ENCODE measurements at regions not wholly inside any gene's neighbourhood (a gene's known extent, or its start where the extent isn't known, plus 50 kb on each side); places are given as distances from the start of the nearest gene placed in this dataset.

- Histone ChIP-seq H3K4me2 (peak overlapping the region; percentile 61), H3K27ac (no peak overlapping the region), H3K4me1 (0 out of 3 replicates have a peak, but pooled peaks cover 6% of the 10 kb centered on the region), H3K4me3 (0 out of 3 replicates have a peak overlapping the region, but pooled peaks have one; percentile 15), H3K9me3 (no peaks in the 10 kb centered on the region)
- POLR2A ChIA-PET: no interaction called here
- WGBS (ENCODE audit: missing lambda C conversion rate): 71% methylated on average over 12 of the region's 12 CpGs
- FAIRE-seq (no peak), DNase-seq (ENCODE audit: low read depth in 1 of 2, low spot score in 1 of 2) (no peak), ATAC-seq (0 out of 6 replicates have a peak, but pooled peaks of 1 of the 2 experiments have one; percentile 23)
- CTCF ChIA-PET: no interaction called here
- TF ChIP-seq MAZ (IDR thresholded peaks at IDR 0.05; ENCODE audit: borderline replicate concordance, low read depth, low read length): no peak
Measured at GRCh38 chr10:7484456-7485243, 73.8 kb upstream of the SFMBT2 start.

GRCh38 chr10:7483848-7484247, 73.0 kb upstream of the SFMBT2 start:
- Histone ChIP-seq H3K27ac (no peak overlapping the region), H3K4me2 (no peak overlapping the region), H3K4me3 (no peak overlapping the region), H3K4me1 (0 out of 3 replicates have a peak, but pooled peaks cover 4% of the 10 kb centered on the region), H3K9me3 (no peaks in the 10 kb centered on the region)
- WGBS (ENCODE audit: missing lambda C conversion rate): 67% methylated on average over 9 of the region's 9 CpGs
- ChIA-PET CTCF (no interaction called here), POLR2A (no interaction called here)
- FAIRE-seq: no peak
- TF ChIP-seq JUNB (IDR thresholded peaks at IDR 0.05): no peak
- no peak for TF ChIP-seq CEBPB (IDR thresholded peaks at IDR 0.05)
- no peak for TF ChIP-seq MAFK (IDR thresholded peaks at IDR 0.05; ENCODE audit: partially characterized antibody)
- TF ChIP-seq HDAC2 (IDR thresholded peaks at IDR 0.05): no peak
- TF ChIP-seq ZSCAN20 (CRISPR knock-in tag; IDR thresholded peaks at IDR 0.05): no peak
- TF ChIP-seq EHMT2 (IDR thresholded peaks at IDR 0.05; ENCODE audit: low read depth): no peak
- TF ChIP-seq MAX (IDR thresholded peaks at IDR 0.05): no peak
- no peak for ATAC-seq
- no peak for DNase-seq (ENCODE audit: low read depth in 1 of 2, low spot score in 1 of 2)

DNA sequence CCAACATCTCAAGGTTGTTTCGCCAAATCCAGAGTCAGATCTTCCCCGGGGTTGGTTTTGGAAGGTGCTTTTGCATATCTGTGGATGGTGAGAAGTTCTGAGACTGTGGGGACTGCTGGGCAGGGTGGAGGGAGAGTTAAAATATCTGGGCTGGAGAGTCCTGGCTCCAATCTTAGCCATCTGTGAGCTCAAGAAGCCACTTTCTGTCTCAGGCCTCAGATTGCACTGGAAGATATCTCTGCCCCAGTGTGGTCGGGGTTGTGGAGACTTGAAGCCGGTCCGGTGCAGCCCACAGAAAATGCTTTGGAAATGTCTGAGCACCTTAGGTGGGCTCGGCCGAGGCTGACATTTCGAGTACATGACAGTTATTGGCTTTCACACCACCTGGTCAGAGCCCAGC, 72.2 kb upstream of the SFMBT2 start:
- no peak for DNase-seq (ENCODE audit: low read depth in 1 of 2, low spot score in 1 of 2)
- Histone ChIP-seq H3K9me3 (no peaks in the 10 kb centered on the region), H3K4me1 (no peaks in the 10 kb centered on the region), H3K4me2 (no peak overlapping the region), H3K27ac (no peak overlapping the region), H3K4me3 (no peak overlapping the region)
- POLR2A ChIA-PET: no interaction called here
- 76% methylated on average over 8 of the region's 8 CpGs for WGBS (ENCODE audit: missing lambda C conversion rate)
- no peak for FAIRE-seq
- TF ChIP-seq ZC3H11A (IDR thresholded peaks at IDR 0.05) (no peak), SREBF2 (IDR thresholded peaks at IDR 0.05) (no peak), NFE2L2 (conservative IDR thresholded peaks at IDR 0.05; ENCODE audit: low read length) (no peak), FOSL2 (IDR thresholded peaks at IDR 0.05) (no peak), FOSL2 (CRISPR knock-in tag; IDR thresholded peaks at IDR 0.05) (no peak), MAZ (IDR thresholded peaks at IDR 0.05; ENCODE audit: borderline replicate concordance, low read depth, low read length) (no peak), RAD21 (conservative IDR thresholded peaks at IDR 0.05 in 1 of 2, IDR thresholded peaks at IDR 0.05 in 1 of 2) (no peak), RFX5 (IDR thresholded peaks at IDR 0.05) (no peak), CBX2 (IDR thresholded peaks at IDR 0.05; ENCODE audit: borderline replicate concordance, low read depth) (no peak), MAFK (IDR thresholded peaks at IDR 0.05; ENCODE audit: partially characterized antibody) (no peak), BHLHE40 (IDR thresholded peaks at IDR 0.05; ENCODE audit: low read depth, low read length) (no peak), FOXS1 (CRISPR knock-in tag; IDR thresholded peaks at IDR 0.05) (no peak)
- ATAC-seq: no peak
- CTCF ChIA-PET: no interaction called here

GRCh38 chr10:7481368-7481765, 70.5 kb upstream of the SFMBT2 start:
- Histone ChIP-seq H3K9me3 (no peaks in the 10 kb centered on the region), H3K4me2 (no peak overlapping the region), H3K27ac (no peak overlapping the region), H3K4me3 (no peak overlapping the region), H3K4me1 (no peaks in the 10 kb centered on the region)
- 63% methylated on average over 5 of the region's 5 CpGs for WGBS (ENCODE audit: missing lambda C conversion rate)
- DNase-seq (ENCODE audit: low read depth in 1 of 2, low spot score in 1 of 2): no peak
- TF ChIP-seq NR3C1 (IDR thresholded peaks at IDR 0.05) (no peak), ZNF302 (CRISPR knock-in tag; IDR thresholded peaks at IDR 0.05) (no peak), SREBF2 (IDR thresholded peaks at IDR 0.05) (no peak), HOXA7 (CRISPR knock-in tag; IDR thresholded peaks at IDR 0.05) (no peak), FOSB (CRISPR knock-in tag; IDR thresholded peaks at IDR 0.05) (no peak), POLR2A (IDR thresholded peaks at IDR 0.05; ENCODE audit: low read length) (no peak)
- TF ChIP-seq, protein P1, sequence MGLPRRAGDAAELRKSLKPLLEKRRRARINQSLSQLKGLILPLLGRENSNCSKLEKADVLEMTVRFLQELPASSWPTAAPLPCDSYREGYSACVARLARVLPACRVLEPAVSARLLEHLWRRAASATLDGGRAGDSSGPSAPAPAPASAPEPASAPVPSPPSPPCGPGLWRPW (IDR thresholded peaks at IDR 0.05): no peak
- POLR2A ChIA-PET: no interaction called here
- FAIRE-seq: no peak
- no peak for ATAC-seq
- CTCF ChIA-PET: no interaction called here
